ENCODE measurements at regions not wholly inside any gene's neighbourhood (a gene's known extent, or its start where the extent isn't known, plus 50 kb on each side); places are given as distances from the start of the nearest gene placed in this dataset.

GRCh38 chr11:116427337-116427902 lies 345.4 kb downstream of the BUD13 start:
- no peak for DNase-seq
- Histone ChIP-seq H3K27me3 (no peaks in the 10 kb centered on the region), H3K4me1 (no peaks in the 10 kb centered on the region), H3K27ac (no peak overlapping the region), H3K9me3 (no peaks in the 10 kb centered on the region), H3K4me3 (no peak overlapping the region), H3K36me3 (no peaks in the 10 kb centered on the region)
- intact Hi-C loops (cut with DNase I; ENCODE audit: low total_unique reads): no loop called here
- no peak for TF ChIP-seq POLR2A (IDR thresholded peaks at IDR 0.05)
- TF ChIP-seq CTCF (IDR thresholded peaks at IDR 0.05 in 4 of 5, conservative IDR thresholded peaks at IDR 0.05 in 1 of 5): no peak
- in situ Hi-C loops (cut with MboI; ENCODE audit: low sequenced_read_pairs in 4 of 4): no loop called here
- ATAC-seq: no peak

- intact Hi-C loops (cut with DNase I; ENCODE audit: low total_unique reads): no loop called here
- DNase-seq: no peak
- Histone ChIP-seq H3K9me3 (no peaks in the 10 kb centered on the region), H3K36me3 (no peaks in the 10 kb centered on the region), H3K4me1 (no peaks in the 10 kb centered on the region), H3K4me3 (no peak overlapping the region), H3K27ac (no peak overlapping the region), H3K27me3 (no peaks in the 10 kb centered on the region)
- TF ChIP-seq CTCF (IDR thresholded peaks at IDR 0.05 in 4 of 5, conservative IDR thresholded peaks at IDR 0.05 in 1 of 5) (no peak), POLR2A (IDR thresholded peaks at IDR 0.05) (no peak)
- ATAC-seq: no peak
- in situ Hi-C loops (cut with MboI; ENCODE audit: low sequenced_read_pairs in 4 of 4): no loop called here
Observed at GRCh38 chr11:116426761-116427160, 346.0 kb downstream of the BUD13 start.

- DNase-seq (no peak), ATAC-seq (no peak)
- Histone ChIP-seq H3K9me3 (no peaks in the 10 kb centered on the region), H3K36me3 (no peaks in the 10 kb centered on the region), H3K27me3 (no peaks in the 10 kb centered on the region), H3K4me3 (no peak overlapping the region), H3K4me1 (no peaks in the 10 kb centered on the region), H3K27ac (no peak overlapping the region)
- in situ Hi-C loops (cut with MboI; ENCODE audit: low sequenced_read_pairs in 4 of 4) (no loop called here), intact Hi-C loops (cut with DNase I; ENCODE audit: low total_unique reads) (no loop called here)
- no peak for TF ChIP-seq CTCF (IDR thresholded peaks at IDR 0.05 in 4 of 5, conservative IDR thresholded peaks at IDR 0.05 in 1 of 5)
- TF ChIP-seq POLR2A (IDR thresholded peaks at IDR 0.05): no peak
Observed at GRCh38 chr11:116424615-116425261, 348.0 kb downstream of the BUD13 start.

GRCh38 chr11:116422956-116423600 lies 349.7 kb downstream of the BUD13 start:
- Histone ChIP-seq H3K4me3 (no peak overlapping the region), H3K36me3 (no peaks in the 10 kb centered on the region), H3K27ac (no peak overlapping the region), H3K9me3 (no peaks in the 10 kb centered on the region), H3K4me1 (no peaks in the 10 kb centered on the region), H3K27me3 (no peaks in the 10 kb centered on the region)
- in situ Hi-C loops (cut with MboI; ENCODE audit: low sequenced_read_pairs in 4 of 4): no loop called here
- ATAC-seq: no peak
- intact Hi-C loops (cut with DNase I; ENCODE audit: low total_unique reads): no loop called here
- no peak for TF ChIP-seq POLR2A (IDR thresholded peaks at IDR 0.05)
- TF ChIP-seq CTCF (IDR thresholded peaks at IDR 0.05 in 4 of 5, conservative IDR thresholded peaks at IDR 0.05 in 1 of 5): no peak
- no peak for DNase-seq

Measured in gastrocnemius medialis (tissue), 4 donors.